ENCODE measurements at regions not wholly inside any gene's neighbourhood (a gene's known extent, or its start where the extent isn't known, plus 50 kb on each side); places are given as distances from the start of the nearest gene placed in this dataset.

- H3K9me2 ChIP-seq (ENCODE audit: insufficient read depth, low read length), result no peaks in the 10 kb centered on the region
- no peak overlapping the region for H2AFZ ChIP-seq (ENCODE audit: low read length)
- no TSS peak for BruUV-seq (replicated peaks)
- TF ChIP-seq EZH2phosphoT487 (IDR thresholded peaks at IDR 0.05; ENCODE audit: borderline replicate concordance, low read depth, low read length) (no peak), CTCF (conservative IDR thresholded peaks at IDR 0.05; ENCODE audit: low read length) (no peak)
- no peak overlapping the region for H3K27ac ChIP-seq (ENCODE audit: low read depth, low read length, poor library complexity, severe bottlenecking)
- ChIA-PET CTCF (ENCODE audit: unreplicated experiment) (no interaction called here), POLR2A (no interaction called here)
- H3K4me2 ChIP-seq (ENCODE audit: low read length), result no peak overlapping the region
- H3K4me3 ChIP-seq (ENCODE audit: low read depth, low read length, poor library complexity, severe bottlenecking), result no peak overlapping the region
- no peaks in the 10 kb centered on the region for H4K20me1 ChIP-seq (ENCODE audit: insufficient read depth, low read length)
- intact Hi-C loops (cut with micrococcal nuclease; ENCODE audit: unreplicated experiment), result no loop called here
- H3K4me1 ChIP-seq (ENCODE audit: insufficient read depth, low read length, poor library complexity, severe bottlenecking), result no peaks in the 10 kb centered on the region
- H3K9me3 ChIP-seq (ENCODE audit: low read length), result no peaks in the 10 kb centered on the region
- no peak for DNase-seq (ENCODE audit: low spot score)
- no peaks in the 10 kb centered on the region for H3K79me2 ChIP-seq (ENCODE audit: insufficient read depth, low read depth, low read length)
- no peaks in the 10 kb centered on the region for H3K36me3 ChIP-seq (ENCODE audit: insufficient read depth, low read length)
Observed at GRCh38 chr2:238561230-238561629, 134.5 kb downstream of the ASB1 start.

GRCh38 chr2:238562446-238562845 lies 135.7 kb downstream of the ASB1 start:
- Histone ChIP-seq H2AFZ (ENCODE audit: low read length) (no peak overlapping the region), H3K36me3 (ENCODE audit: insufficient read depth, low read length) (no peaks in the 10 kb centered on the region), H3K4me3 (ENCODE audit: low read depth, low read length, poor library complexity, severe bottlenecking) (no peak overlapping the region), H4K20me1 (ENCODE audit: insufficient read depth, low read length) (no peaks in the 10 kb centered on the region), H3K79me2 (ENCODE audit: insufficient read depth, low read depth, low read length) (no peaks in the 10 kb centered on the region), H3K27ac (ENCODE audit: low read depth, low read length, poor library complexity, severe bottlenecking) (no peak overlapping the region), H3K9me3 (ENCODE audit: low read length) (no peaks in the 10 kb centered on the region), H3K4me2 (ENCODE audit: low read length) (no peak overlapping the region), H3K4me1 (ENCODE audit: insufficient read depth, low read length, poor library complexity, severe bottlenecking) (no peaks in the 10 kb centered on the region), H3K9me2 (ENCODE audit: insufficient read depth, low read length) (no peaks in the 10 kb centered on the region)
- intact Hi-C loops (cut with micrococcal nuclease; ENCODE audit: unreplicated experiment), result no loop called here
- no TSS peak for BruUV-seq (replicated peaks)
- ChIA-PET POLR2A (no interaction called here), CTCF (ENCODE audit: unreplicated experiment) (no interaction called here)
- DNase-seq (ENCODE audit: low spot score), result no peak
- TF ChIP-seq CTCF (conservative IDR thresholded peaks at IDR 0.05; ENCODE audit: low read length), result no peak
- no peak for TF ChIP-seq EZH2phosphoT487 (IDR thresholded peaks at IDR 0.05; ENCODE audit: borderline replicate concordance, low read depth, low read length)

GRCh38 chr2:238563551-238563950 lies 136.8 kb downstream of the ASB1 start:
- no peaks in the 10 kb centered on the region for H3K9me3 ChIP-seq (ENCODE audit: low read length)
- no peak overlapping the region for H3K27ac ChIP-seq (ENCODE audit: low read depth, low read length, poor library complexity, severe bottlenecking)
- H4K20me1 ChIP-seq (ENCODE audit: insufficient read depth, low read length), result no peaks in the 10 kb centered on the region
- DNase-seq (ENCODE audit: low spot score), result no peak
- H3K4me2 ChIP-seq (ENCODE audit: low read length), result no peak overlapping the region
- ChIA-PET POLR2A (no interaction called here), CTCF (ENCODE audit: unreplicated experiment) (no interaction called here)
- H3K79me2 ChIP-seq (ENCODE audit: insufficient read depth, low read depth, low read length), result no peaks in the 10 kb centered on the region
- H2AFZ ChIP-seq (ENCODE audit: low read length), result no peak overlapping the region
- H3K36me3 ChIP-seq (ENCODE audit: insufficient read depth, low read length), result no peaks in the 10 kb centered on the region
- H3K4me3 ChIP-seq (ENCODE audit: low read depth, low read length, poor library complexity, severe bottlenecking), result no peak overlapping the region
- intact Hi-C loops (cut with micrococcal nuclease; ENCODE audit: unreplicated experiment), result no loop called here
- TF ChIP-seq CTCF (conservative IDR thresholded peaks at IDR 0.05; ENCODE audit: low read length) (no peak), EZH2phosphoT487 (IDR thresholded peaks at IDR 0.05; ENCODE audit: borderline replicate concordance, low read depth, low read length) (no peak)
- no peaks in the 10 kb centered on the region for H3K4me1 ChIP-seq (ENCODE audit: insufficient read depth, low read length, poor library complexity, severe bottlenecking)
- BruUV-seq (replicated peaks), result no TSS peak
- no peaks in the 10 kb centered on the region for H3K9me2 ChIP-seq (ENCODE audit: insufficient read depth, low read length)

All from OCI-LY7 (cell line).